D721Med (cell line): ENCODE measurements at regions not wholly inside any gene's neighbourhood (a gene's known extent, or its start where the extent isn't known, plus 50 kb on each side); places are given as distances from the start of the nearest gene placed in this dataset.

Source experiments
- DNase-seq: peaks from one replicate; pipeline ENCODE4 v3.0.0; 2011; ENCODE audit warnings: low spot score; ENCODE audit not compliant: insufficient read length
- FAIRE-seq: peaks from 2 replicates; lab custom pipeline; 2011; peaks lifted over from hg19 to GRCh38; lab: Jason Lieb, UNC
- TF ChIP-seq, protein P1 (sequence below): IDR thresholded peaks from 2 replicates; pipeline ENCODE4 v1.5.1; 2012; ENCODE audit warnings: mild to moderate bottlenecking, control low read depth; ENCODE audit not compliant: insufficient read depth; ENCODE audit errors: missing control alignments

DNA sequence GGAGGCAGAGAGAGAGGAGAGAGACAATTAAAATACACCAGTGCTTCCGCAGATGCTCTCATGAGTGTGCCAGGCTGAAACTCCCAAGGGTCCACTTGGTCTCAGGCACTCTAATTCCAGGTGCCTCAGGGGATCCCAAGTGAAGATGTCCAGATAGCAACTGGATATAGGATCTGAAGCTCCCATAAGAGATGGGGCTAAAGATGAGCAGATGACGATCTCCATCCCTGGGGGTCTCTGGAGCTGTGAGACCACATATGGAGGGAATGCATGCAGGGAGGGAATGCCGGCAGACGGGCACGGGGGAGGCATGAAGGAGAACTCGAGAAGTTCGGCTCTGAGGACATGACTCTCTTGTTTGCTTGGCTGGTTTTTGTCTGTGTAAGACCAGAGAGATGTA lies 223.7 kb upstream of the RAB6C start:
- FAIRE-seq = no peak

DNA sequence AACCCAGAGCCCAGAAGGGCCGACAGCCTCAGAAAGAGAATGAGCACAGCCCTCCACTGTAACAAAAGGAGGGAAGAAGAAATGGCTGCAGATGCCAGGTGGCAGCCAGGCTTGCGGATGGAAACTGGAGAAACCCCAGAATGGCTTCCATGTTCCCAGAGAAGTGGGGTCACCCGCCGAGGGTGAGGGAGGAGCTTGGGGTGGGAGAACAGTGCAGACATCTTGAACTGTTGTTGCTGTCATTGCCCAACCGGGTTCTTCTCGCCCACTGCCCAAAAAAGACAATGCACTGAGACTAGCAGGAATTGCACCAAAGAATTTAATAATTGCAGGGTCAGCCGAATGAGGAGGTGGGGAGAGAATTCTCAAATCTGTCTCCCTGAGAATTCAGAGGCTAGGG lies 223.2 kb upstream of the RAB6C start:
- FAIRE-seq (no peak), DNase-seq (no peak)
- TF ChIP-seq, protein P1, sequence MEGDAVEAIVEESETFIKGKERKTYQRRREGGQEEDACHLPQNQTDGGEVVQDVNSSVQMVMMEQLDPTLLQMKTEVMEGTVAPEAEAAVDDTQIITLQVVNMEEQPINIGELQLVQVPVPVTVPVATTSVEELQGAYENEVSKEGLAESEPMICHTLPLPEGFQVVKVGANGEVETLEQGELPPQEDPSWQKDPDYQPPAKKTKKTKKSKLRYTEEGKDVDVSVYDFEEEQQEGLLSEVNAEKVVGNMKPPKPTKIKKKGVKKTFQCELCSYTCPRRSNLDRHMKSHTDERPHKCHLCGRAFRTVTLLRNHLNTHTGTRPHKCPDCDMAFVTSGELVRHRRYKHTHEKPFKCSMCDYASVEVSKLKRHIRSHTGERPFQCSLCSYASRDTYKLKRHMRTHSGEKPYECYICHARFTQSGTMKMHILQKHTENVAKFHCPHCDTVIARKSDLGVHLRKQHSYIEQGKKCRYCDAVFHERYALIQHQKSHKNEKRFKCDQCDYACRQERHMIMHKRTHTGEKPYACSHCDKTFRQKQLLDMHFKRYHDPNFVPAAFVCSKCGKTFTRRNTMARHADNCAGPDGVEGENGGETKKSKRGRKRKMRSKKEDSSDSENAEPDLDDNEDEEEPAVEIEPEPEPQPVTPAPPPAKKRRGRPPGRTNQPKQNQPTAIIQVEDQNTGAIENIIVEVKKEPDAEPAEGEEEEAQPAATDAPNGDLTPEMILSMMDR = no peak

More for the DNA sequence above, 223.7 kb upstream of the RAB6C start:
- DNase-seq = no peak
- TF ChIP-seq, protein P1 = no peak

GRCh38 chr2:129757366-129757914 lies 222.0 kb upstream of the RAB6C start:
- DNase-seq = no peak
- no peak for FAIRE-seq
- TF ChIP-seq, protein P1 = no peak

- FAIRE-seq (no peak), DNase-seq (no peak)
Observed at GRCh38 chr2:129757915-129758783, 221.3 kb upstream of the RAB6C start.

DNA sequence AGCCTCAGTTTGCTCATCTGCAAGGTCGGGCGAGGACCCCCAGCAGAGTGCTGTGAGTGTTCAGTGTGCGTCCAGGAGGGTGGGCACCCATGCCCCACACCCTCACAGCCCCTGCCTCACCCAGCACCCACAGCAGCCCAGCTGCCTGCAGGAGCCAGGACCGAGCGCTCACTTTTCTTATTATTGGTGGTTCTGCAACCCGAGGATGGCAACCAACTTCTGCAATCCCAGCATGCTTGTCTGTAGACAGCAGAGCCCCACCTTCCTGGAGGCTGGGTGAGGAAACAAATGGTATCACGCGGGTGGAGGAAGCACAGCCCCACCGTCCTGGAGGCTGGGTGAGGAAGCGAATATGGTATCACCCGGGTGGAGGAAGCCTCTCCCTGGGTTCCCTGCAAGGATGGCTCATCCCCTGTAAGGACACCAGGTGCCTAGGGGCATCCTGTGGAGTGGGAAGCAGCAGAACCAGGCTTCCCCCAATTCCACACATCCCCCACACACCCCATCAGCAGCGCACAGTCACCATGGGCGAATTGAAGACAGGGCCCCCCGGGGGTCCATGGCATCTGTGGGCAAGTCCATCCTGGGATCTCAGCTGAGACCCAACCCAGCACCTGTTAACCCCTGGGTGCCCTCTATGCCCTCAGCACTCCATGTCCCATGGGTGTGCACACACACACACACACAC lies 220.5 kb upstream of the RAB6C start:
- DNase-seq = no peak
- TF ChIP-seq, protein P1 = no peak
- no peak for FAIRE-seq

More at GRCh38 chr2:129757915-129758783, 221.3 kb upstream of the RAB6C start:
- TF ChIP-seq, protein P1 = no peak

DNA sequence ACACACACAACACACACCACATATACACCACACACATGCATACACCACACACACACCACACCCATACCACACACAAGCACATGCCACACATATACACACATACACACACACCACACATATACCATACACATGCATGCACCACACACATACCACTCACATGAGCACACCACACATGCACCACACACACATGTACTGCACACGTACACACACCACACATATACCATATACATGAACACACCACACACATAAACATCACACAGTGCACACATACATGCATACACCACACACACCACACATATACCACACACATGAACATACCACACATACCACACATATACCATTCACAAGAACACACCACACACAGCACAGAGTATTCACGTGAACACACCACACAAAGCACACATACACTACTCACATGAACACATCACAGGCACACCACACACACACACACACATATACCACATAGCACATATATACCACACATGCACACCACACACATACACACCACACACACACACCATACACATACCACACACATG lies 219.9 kb upstream of the RAB6C start:
- no peak for DNase-seq
- no peak for FAIRE-seq
- TF ChIP-seq, protein P1 = no peak
